NCI-H2029 (cell line): ENCODE measurements at regions not wholly inside any gene's neighbourhood (a gene's known extent, or its start where the extent isn't known, plus 50 kb on each side); places are given as distances from the start of the nearest gene placed in this dataset.

ENCODE experiments used
- DNase-seq: peaks from one replicate; lab custom pipeline; 2025; lab: John Stamatoyannopoulos, UW

DNA sequence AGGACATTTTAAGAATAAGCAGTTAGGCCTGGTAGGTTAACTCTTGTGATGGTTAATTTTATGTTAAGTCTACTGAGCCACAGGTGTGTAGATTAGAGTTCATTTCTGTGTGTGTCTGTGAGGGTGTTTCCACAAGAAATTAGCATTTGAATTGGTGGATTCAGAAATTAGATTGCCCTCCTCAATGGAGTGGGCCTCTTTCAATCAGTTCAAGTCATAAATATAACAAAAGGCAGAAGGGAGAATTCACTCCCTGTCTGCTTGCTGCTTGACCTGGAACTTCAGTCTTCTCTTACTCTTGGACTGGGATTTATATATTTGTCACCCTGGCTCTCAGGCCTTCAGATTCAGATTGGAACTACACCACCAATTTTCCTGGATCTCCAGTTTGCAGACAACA lies 55.3 kb upstream of the POM121L12 start:
- no peak for DNase-seq

GRCh38 chr7:52973126-52973525 lies 62.3 kb upstream of the POM121L12 start:
- DNase-seq = no peak

GRCh38 chr7:52962402-52963076 lies 72.9 kb upstream of the POM121L12 start:
- no peak for DNase-seq

- no peak for DNase-seq
These were observed 74.3 kb upstream of the POM121L12 start for GRCh38 chr7:52961084-52961483.

- DNase-seq = no peak
These were observed 75.4 kb upstream of the POM121L12 start for GRCh38 chr7:52959878-52960660.

- no peak for DNase-seq
These were observed 76.1 kb upstream of the POM121L12 start for GRCh38 chr7:52959336-52959735.

- no peak for DNase-seq
These were observed 76.8 kb upstream of the POM121L12 start for GRCh38 chr7:52958621-52959140.

DNA sequence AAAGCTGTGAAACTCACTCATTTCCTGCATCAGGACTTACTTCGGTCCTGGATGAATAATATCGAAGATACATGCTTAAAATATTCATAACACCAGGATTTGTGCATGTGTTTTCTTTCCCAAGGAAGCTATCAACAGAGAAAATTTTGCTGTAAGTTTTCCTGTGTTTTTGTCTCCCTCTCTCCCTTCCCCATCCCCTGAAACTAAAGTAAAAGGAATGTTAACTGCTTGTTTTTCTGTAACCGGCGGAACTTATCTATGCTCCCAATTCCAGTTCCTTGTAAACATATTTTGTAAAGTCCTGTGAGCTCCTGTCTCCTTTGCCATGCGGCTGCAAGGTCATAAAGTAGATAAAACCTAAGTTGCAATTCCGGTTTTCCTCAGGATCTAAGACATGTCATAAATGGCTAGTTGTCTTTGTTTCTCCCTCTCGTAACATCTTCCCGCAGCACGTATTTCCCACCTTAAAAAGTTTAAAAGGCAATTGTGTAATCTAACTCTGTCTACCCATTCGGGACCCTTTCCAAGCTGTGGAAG lies 79.0 kb upstream of the POM121L12 start:
- no peak for DNase-seq

GRCh38 chr7:52955522-52955921 lies 79.9 kb upstream of the POM121L12 start:
- no peak for DNase-seq

GRCh38 chr7:52944921-52945320 lies 90.5 kb upstream of the POM121L12 start:
- no peak for DNase-seq

DNA sequence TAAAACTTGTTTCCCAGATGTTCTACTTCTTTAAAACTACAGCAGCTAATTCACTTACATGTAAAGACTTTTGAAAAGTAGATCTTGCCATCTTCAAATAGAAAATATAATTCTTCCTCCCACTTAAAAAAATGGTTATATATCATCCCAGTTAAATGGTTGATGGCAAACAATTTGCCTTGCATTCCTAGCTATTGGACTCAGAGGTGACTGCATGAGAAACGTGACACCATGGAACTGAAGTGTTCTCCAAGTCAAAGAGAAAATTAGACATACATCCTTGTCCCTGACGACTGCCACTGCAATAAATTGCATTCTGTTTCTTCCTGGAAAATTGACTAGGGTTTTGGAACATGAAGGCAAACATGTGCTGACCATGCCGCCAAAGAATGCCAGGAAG lies 95.0 kb upstream of the POM121L12 start:
- DNase-seq = no peak

GRCh38 chr7:52938455-52939133 lies 96.8 kb upstream of the POM121L12 start:
- DNase-seq = no peak

- DNase-seq = no peak
These were observed 98.7 kb upstream of the POM121L12 start for GRCh38 chr7:52936750-52937149.

DNA sequence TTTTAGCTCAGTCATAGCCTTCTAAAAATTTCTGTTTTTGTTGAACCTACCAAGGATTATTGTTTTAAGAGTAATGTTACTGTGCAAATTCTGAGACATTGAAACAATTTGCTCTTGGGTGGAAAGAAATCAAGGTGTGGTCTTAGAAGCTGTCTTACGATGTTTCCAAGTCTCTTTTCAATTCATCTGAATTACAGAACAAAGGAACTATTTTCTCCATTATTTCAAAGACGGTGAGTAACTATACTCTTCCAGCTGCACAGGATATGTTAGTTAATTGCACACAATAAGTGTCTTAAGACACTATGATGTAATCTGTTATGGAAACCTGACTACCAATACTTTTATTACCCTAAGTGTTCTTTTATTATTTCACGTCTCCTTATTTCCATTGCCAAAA lies 106.8 kb upstream of the POM121L12 start:
- DNase-seq = no peak

DNA sequence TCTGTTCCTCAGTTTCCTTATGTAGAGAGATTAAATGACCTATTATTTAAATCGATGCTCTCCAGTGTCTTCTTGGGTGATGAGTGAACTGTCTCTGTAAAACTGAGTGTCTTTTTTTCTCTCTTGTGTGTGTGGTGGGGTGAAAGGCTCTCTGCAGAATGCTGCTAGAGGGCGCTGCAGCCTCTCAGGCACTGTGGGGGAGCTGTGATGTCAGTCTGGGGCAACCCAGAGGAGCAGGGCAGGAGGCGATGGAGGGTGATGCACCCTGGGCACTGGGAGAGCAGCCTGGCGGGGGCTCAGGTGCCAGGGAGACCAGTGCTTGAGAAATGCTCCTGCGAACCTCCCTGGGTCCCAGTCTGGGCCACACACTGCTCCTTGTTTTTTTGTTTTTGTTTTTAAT lies 110.1 kb upstream of the POM121L12 start:
- DNase-seq = no peak

DNA sequence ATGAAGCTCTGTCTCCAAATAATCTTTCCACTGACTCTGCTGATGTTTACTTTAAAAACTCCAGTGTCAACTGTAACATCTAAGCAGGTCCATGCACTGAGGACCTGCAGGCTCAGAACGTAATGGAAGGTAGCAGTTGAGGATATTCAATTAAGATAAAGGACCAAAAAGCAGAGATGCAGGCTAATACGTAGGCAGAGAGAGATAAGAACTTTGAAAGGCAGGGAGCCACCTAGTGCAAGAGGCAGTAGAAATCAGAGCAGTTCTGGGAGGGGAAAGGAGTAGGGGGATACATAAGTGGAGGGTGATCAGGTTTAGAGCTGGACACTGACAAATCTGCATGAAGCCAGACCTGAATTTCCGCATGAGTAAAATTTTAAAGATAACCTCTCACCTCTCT lies 114.5 kb upstream of the POM121L12 start:
- no peak for DNase-seq

DNA sequence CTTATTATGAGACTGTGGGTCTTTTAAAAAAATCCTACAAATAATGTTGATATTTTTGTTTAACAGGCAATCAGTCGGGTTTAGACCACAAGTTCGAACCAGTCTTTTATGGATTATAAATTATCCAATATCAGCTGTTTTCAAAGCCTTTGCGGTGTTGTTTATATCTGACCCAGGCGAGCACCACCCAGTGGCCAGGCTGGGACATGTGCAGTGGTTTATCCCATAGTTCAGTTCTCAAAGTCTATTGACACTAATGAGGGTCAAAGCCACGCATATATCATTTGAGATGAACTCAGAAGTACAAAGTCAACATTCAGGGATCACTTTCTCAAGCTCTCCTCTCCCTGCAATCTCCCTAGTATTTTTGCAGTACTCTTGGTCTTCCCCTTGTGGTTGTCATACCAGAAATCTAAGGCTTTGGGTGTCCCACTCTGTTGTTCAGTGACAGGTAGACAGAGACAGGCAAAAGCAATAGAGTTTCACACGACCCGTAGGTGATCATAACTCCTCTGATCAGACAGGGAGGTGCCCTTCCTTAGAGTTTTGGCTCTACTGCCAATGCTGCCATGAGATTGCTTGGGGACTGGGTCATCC lies 117.4 kb upstream of the POM121L12 start:
- no peak for DNase-seq

DNA sequence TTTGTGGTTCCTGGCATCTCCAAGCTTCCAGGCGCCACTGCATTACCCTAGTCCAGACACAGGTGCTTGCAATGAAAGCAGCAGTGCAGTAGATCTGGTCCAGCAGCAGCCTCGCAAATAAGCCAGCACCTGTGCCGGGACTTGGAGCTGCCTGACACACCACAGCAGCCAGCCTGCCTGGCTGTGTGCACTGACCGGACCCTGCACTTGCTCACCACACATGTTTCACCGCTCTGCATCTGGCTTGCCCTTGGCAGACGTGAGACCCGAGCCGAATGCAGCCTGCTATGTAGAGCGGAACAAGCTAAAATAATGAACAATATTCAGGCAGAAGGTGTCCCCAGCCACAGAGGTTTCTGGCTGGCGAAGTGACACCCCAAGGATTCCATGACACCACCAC lies 123.6 kb upstream of the POM121L12 start:
- no peak for DNase-seq

DNA sequence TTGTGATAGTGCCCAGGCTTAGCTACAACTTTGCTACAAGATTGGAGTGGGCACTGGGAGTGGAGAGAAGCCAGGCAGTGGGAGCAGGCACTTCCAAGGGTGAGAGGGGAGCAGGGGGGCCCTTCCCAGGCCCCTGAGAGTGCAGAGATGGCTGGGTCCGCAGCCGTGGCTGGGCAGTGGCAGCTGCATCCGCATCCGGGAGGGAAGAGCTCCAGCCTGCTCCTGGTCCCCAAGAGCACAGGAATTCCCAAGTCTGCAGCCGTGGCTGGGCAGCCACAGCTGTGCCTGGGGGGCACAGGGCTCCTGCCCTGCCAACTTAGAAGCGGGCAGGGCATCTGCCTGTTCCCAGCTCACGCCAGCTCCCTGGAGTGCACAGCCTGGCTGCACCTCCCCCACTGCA lies 124.1 kb upstream of the POM121L12 start:
- no peak for DNase-seq

DNA sequence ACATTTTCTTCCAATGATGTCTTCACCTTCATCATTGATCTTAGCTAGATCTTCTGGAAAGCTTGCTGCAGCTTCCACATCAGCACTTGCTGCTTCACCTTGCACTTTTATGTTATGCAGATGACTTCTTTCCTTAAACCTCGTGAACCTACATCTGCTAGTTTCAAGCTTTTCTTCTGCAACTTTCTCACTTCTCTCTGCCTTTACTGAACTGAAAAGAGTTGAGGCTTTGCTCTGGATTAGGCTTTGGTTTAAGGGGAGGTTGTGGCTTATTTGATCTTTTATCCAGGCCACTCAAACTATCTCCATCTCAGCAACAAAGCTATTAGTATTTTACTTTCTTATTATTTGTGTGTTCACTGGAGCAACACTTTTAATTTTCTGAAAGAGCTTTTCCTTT lies 125.5 kb upstream of the POM121L12 start:
- DNase-seq = no peak

GRCh38 chr7:52909131-52909530 lies 126.3 kb upstream of the POM121L12 start:
- no peak for DNase-seq

DNA sequence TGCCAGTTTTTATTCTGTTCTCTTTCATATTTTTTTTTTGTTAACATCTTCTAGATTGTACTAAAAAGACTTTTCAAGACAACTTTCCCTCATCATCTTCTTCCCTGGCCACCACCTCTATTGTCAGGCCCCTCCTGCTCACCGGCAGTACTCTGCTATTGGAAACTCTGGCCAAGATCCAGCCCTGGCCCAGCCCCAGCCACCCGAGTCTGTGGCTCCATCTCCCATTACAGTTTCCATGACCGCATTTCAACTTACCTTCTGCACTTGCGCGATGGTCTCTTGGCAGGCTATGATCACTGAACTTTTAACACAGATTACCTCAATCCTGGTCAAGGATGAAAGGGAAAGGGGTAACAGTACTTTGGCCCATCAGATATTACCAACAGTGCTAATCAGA lies 137.7 kb upstream of the POM121L12 start:
- peak; percentile 51 for DNase-seq
